ENCODE measurements at regions not wholly inside any gene's neighbourhood (a gene's known extent, or its start where the extent isn't known, plus 50 kb on each side); places are given as distances from the start of the nearest gene placed in this dataset.

DNA sequence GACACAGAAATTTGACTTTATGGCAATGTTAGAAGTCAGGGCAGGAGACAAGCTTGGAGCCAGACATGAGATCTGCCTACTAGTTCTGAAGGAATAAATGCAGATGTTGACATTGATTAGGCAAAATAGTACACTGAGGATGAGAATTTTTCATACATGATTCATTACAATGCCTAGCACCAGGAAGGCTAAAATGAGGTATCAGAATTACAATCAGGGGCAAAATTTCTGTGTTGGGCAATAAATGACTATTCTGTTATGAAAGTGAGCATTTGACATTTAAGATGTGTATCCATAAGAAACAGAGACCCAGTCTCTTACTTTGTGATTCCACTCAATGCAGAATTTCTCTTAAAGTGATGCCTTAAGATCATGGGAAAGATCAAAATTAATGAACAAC, 92.4 kb upstream of the CDH10 start:
- no peak overlapping the region for H3K4me3 ChIP-seq (ENCODE audit: low read depth, low read length)
- TF ChIP-seq, protein P1, sequence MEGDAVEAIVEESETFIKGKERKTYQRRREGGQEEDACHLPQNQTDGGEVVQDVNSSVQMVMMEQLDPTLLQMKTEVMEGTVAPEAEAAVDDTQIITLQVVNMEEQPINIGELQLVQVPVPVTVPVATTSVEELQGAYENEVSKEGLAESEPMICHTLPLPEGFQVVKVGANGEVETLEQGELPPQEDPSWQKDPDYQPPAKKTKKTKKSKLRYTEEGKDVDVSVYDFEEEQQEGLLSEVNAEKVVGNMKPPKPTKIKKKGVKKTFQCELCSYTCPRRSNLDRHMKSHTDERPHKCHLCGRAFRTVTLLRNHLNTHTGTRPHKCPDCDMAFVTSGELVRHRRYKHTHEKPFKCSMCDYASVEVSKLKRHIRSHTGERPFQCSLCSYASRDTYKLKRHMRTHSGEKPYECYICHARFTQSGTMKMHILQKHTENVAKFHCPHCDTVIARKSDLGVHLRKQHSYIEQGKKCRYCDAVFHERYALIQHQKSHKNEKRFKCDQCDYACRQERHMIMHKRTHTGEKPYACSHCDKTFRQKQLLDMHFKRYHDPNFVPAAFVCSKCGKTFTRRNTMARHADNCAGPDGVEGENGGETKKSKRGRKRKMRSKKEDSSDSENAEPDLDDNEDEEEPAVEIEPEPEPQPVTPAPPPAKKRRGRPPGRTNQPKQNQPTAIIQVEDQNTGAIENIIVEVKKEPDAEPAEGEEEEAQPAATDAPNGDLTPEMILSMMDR (IDR thresholded peaks at IDR 0.05; ENCODE audit: borderline replicate concordance, insufficient read depth, low read depth, low read length), result no peak

- no peak overlapping the region for H3K4me3 ChIP-seq (ENCODE audit: low read depth, low read length)
- TF ChIP-seq, protein P1 (IDR thresholded peaks at IDR 0.05; ENCODE audit: borderline replicate concordance, insufficient read depth, low read depth, low read length), result no peak
Observed at GRCh38 chr5:24735284-24735683, 90.5 kb upstream of the CDH10 start.

DNA sequence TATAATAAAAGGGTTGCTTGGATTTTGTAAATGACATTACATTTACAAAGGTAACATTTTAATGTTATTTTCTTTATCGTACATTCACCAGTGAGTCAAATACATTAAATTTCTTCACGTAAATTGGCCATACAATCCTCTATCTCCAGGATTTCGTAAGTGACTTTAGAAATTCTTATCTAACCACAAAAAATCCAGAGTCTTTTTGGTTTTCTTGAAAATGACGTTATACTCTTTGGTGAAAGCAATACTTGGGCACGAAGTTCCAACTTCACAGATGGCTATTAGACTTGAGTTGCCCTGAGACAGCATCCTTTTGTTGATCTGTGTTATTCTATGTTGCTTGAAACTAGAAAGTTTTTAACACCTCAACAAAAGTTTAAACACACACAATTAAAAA, 87.4 kb upstream of the CDH10 start:
- TF ChIP-seq, protein P1 (IDR thresholded peaks at IDR 0.05; ENCODE audit: borderline replicate concordance, insufficient read depth, low read depth, low read length), result no peak
- H3K4me3 ChIP-seq (ENCODE audit: low read depth, low read length), result no peak overlapping the region

- H3K4me3 ChIP-seq (ENCODE audit: low read depth, low read length), result no peak overlapping the region
- TF ChIP-seq, protein P1 (IDR thresholded peaks at IDR 0.05; ENCODE audit: borderline replicate concordance, insufficient read depth, low read depth, low read length), result no peak
Observed at GRCh38 chr5:24720743-24721142, 76.0 kb upstream of the CDH10 start.

DNA sequence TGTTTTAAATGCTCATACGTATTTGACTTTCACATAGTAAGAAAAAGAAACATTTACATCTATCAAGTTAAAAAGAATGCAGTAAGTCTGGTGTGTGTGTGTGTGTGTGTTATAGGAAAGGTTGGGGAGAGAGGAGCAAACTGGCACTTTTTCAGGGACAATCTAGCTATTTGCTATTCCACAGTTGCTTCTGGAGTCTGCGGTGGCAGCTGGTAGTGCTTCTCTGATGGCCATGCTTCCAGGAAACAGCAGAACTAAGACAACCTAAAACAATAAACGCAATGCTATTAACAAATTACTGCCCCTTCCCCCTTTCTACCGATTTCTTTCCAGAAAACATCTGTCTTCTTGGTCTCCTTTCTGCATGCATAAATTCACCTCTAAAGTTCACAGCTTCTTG, 70.0 kb upstream of the CDH10 start:
- H3K4me3 ChIP-seq (ENCODE audit: low read depth, low read length), result no peak overlapping the region
- TF ChIP-seq, protein P1 (IDR thresholded peaks at IDR 0.05; ENCODE audit: borderline replicate concordance, insufficient read depth, low read depth, low read length), result no peak

DNA sequence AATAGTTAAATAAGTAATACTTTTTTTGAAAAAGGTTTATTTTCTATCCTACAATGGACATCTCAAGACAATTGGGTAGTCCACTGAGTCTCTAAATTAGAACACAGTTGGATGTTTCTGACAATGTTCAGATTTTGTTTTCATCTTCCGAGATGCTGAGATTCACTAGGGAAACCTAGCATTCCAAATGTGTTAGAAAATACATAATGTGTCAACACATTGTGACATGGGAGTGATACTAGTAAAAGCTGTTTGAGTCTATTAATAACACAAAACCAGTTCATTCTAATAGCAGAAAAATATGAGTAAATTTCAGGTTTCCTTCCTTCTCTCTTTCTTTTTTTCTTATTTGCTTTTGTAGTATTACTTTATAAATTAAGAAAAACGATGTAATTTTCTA, 68.2 kb upstream of the CDH10 start:
- no peak overlapping the region for H3K4me3 ChIP-seq (ENCODE audit: low read depth, low read length)
- TF ChIP-seq, protein P1 (IDR thresholded peaks at IDR 0.05; ENCODE audit: borderline replicate concordance, insufficient read depth, low read depth, low read length), result no peak

- TF ChIP-seq, protein P1 (IDR thresholded peaks at IDR 0.05; ENCODE audit: borderline replicate concordance, insufficient read depth, low read depth, low read length), result no peak
- H3K4me3 ChIP-seq (ENCODE audit: low read depth, low read length), result no peak overlapping the region
Observed at GRCh38 chr5:24712047-24712446, 67.3 kb upstream of the CDH10 start.

All from GM12875 (cell line).